GM12878 (cell line): ENCODE measurements at regions not wholly inside any gene's neighbourhood (a gene's known extent, or its start where the extent isn't known, plus 50 kb on each side); places are given as distances from the start of the nearest gene placed in this dataset.

Experiments
- CREB1 ChIP-seq: IDR thresholded peaks from 2 replicates; pipeline ENCODE4 v1.6.1; 2012; ENCODE audit warnings: low read depth, mild to moderate bottlenecking, inconsistent platforms
- ZNF274 ChIP-seq: IDR thresholded peaks from one replicate; pipeline ENCODE4 v1.8.0; 2011; ENCODE audit not compliant: insufficient read length, insufficient read depth
- TF ChIP-seq, protein P1 (sequence below), 3 experiments: IDR thresholded peaks in 2 of 3; conservative IDR thresholded peaks in 1 of 3; 2 replicates each; pipeline ENCODE4 v1.5.1; 2011; ENCODE audit warnings: low read depth in 3 of 3, low read length in 3 of 3, mild to moderate bottlenecking in 3 of 3, control low read depth in 2 of 3, moderate library complexity in 2 of 3, inconsistent platforms in 1 of 3, mixed read lengths in 1 of 3; ENCODE audit not compliant: control insufficient read depth in 2 of 3, insufficient read depth in 1 of 3; ENCODE audit errors: extremely low read depth in 1 of 3
- TF ChIP-seq, protein P2 (sequence below): IDR thresholded peaks from 2 replicates; pipeline ENCODE4 v1.6.1; 2011; ENCODE audit warnings: low read depth, low read length, improper control_type of control experiment, borderline replicate concordance

DNA sequence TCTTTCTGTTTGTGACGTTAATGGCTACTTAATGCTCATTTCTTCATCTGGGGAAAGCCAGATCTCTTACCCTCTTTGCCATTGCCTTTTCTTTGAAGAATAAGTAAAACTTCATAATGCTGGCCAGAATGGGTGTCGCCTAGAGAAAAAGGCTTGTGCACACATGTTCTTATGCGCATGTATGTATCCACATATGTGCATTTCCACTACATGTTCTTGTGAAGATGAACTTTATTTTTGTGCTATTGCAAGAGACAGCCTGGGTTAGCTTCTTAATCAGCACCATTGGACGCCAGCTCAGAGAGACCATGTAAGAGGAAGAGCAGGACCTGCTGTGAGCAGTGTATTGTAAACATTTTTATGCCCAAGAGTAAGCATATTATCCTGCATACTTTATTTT, 178.7 kb downstream of the SPRY1 start:
- TF ChIP-seq, protein P1, sequence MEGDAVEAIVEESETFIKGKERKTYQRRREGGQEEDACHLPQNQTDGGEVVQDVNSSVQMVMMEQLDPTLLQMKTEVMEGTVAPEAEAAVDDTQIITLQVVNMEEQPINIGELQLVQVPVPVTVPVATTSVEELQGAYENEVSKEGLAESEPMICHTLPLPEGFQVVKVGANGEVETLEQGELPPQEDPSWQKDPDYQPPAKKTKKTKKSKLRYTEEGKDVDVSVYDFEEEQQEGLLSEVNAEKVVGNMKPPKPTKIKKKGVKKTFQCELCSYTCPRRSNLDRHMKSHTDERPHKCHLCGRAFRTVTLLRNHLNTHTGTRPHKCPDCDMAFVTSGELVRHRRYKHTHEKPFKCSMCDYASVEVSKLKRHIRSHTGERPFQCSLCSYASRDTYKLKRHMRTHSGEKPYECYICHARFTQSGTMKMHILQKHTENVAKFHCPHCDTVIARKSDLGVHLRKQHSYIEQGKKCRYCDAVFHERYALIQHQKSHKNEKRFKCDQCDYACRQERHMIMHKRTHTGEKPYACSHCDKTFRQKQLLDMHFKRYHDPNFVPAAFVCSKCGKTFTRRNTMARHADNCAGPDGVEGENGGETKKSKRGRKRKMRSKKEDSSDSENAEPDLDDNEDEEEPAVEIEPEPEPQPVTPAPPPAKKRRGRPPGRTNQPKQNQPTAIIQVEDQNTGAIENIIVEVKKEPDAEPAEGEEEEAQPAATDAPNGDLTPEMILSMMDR (IDR thresholded peaks at IDR 0.05 in 2 of 3, conservative IDR thresholded peaks at IDR 0.05 in 1 of 3; ENCODE audit: control insufficient read depth in 2 of 3, extremely low read depth in 1 of 3, insufficient read depth in 1 of 3, low read depth in 3 of 3, low read length in 3 of 3), result no peak
- TF ChIP-seq, protein P2, sequence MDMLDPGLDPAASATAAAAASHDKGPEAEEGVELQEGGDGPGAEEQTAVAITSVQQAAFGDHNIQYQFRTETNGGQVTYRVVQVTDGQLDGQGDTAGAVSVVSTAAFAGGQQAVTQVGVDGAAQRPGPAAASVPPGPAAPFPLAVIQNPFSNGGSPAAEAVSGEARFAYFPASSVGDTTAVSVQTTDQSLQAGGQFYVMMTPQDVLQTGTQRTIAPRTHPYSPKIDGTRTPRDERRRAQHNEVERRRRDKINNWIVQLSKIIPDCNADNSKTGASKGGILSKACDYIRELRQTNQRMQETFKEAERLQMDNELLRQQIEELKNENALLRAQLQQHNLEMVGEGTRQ, result no peak
- TF ChIP-seq ZNF274 (no peak), CREB1 (no peak)
